HK-2 (cell line): ENCODE measurements at regions not wholly inside any gene's neighbourhood (a gene's known extent, or its start where the extent isn't known, plus 50 kb on each side); places are given as distances from the start of the nearest gene placed in this dataset.

ENCODE experiments used
- DNase-seq: peaks from one replicate; pipeline ENCODE4 v3.0.0-alpha.2; 2018; ENCODE audit not compliant: unreplicated experiment

DNA sequence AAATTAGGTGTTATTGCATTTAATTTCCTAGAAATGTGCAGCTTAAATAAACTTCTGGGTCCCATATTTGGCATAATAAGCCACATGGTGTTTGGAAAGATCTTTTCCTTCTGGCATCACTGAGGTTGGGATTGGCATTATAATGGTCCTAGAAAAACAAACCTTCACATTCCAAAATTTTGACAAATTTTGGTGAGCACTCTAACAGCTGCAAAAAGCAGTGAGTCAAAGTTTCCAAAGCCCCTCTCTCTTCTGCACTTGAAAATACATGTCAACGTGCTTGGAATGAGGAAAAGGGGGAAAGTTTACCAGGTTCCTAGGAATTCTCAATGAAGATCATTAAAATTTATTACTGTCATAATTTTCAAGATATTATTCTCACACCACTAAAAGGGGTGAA lies 77.8 kb upstream of the STK17B start:
- DNase-seq = no peak

DNA sequence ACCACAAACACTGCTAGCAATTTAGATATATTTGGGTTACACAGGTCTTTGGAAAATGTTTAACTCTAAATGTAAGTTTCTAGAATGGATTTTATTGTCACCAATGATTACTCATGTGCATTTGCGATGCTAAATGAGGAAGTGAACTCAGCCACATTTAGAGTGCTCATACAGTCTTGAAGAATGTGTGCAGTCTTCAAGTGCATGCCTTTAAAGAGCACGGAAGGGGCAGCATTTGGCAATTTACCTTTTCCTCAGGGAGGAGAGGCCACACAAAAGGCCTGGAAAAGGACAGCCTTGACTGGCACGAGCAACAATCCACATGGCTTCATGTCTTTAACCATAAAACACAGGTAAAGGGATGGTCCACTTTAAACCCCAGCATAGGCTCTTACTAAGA lies 78.5 kb upstream of the STK17B start:
- no peak for DNase-seq

DNA sequence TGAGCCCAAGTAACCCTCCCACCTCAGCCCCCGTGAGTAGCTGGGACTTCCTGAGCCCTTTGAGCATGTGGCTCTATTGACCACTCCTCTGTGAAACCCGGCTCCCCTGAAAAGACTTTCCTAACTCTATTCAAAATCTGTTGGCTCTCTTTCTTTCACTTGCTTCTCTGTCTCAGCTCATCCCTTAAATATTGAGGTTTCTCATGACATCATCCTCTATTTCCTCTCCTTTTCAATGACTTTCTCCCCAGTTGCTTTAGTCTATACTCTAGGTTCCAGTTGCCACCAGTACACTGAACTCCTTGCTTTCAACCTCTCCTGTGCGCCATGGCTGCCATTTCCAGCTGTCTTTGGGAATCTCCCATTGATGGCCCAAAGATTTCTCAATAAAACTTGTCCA lies 79.8 kb upstream of the STK17B start:
- no peak for DNase-seq

DNA sequence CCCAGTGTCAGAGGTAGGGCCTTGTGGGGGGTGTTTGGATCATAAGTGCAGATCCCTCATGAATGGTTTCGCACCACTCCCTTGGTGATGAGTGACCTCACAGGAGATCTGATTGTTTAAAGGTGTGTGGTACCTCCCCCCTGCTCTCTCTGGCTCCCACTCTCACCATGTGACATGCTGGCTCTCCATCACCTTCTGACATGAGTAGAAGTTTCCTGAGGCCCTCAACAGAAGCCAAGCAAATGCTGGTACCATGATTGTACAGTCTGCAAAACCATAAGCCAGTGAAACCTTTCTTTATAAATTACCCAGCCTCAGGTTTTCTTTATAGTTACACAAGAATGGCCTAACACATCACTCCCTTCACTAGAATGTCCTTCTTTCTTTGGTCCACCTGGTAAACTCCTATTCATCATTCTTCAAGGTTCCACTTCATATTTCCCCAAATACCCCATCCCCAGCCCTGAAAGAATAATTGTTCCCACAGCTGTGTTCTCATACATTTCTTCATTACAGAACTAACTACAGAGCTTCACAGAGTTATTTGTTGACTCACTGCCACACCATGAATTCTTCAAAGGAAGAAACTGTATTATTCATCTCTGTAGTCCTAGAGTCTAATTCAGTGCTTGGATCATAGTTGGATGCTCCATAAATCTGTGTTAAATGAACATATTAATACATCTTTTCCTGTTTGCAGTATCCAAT lies 81.2 kb upstream of the STK17B start:
- no peak for DNase-seq

DNA sequence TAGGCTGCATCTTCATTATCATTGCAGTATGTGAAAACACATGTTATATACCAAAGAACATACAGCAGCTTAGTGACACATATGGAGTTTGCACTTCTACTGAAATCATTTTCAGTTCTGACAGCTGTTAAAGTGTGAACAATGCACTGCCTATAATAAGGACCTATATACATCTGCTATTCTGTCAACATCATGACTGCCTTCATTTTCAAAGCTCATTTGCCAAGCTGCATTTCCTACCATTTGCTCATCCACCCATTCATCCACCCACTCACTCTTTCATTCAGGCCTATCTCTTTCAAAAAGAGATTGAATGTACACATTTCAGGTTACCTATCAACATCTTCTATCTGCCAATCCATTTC lies 81.7 kb upstream of the STK17B start:
- DNase-seq = no peak

DNA sequence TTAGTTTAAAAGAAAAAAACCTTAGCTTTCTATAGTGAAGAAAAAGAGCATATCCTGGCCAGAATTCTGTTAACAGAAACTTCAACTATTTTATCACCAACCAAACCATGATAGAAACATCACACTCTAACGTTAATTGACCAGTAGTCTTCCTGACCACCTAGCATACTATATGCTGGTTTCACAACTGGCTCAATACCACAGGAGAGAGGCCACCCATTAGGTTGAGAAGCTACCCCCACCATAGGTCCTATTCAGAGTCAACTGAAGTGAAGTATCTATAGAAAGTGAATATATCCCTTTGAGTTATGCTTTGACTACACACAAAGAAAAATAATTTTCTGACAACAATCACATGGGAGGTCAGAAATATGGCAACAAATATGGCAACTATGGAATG lies 85.2 kb upstream of the STK17B start:
- no peak for DNase-seq

DNA sequence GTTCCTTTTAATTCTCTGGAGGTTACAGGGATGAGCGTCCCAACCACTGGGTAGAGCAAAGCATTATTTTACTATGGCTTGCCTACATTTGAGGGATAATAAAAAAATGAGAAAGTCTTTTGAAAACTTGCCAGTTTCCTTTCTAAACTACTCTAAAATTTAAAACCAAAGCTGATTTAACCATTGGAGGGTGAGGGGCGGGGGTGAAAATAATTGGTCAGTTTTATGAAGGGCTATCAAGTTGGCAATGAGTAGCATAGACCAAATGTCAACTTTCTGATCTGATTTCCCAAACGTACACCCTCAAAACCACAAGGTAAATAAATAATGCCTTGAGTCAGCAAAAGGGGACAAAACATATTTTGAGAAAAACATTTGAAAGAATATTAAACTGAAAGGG lies 85.7 kb upstream of the STK17B start:
- DNase-seq = no peak

DNA sequence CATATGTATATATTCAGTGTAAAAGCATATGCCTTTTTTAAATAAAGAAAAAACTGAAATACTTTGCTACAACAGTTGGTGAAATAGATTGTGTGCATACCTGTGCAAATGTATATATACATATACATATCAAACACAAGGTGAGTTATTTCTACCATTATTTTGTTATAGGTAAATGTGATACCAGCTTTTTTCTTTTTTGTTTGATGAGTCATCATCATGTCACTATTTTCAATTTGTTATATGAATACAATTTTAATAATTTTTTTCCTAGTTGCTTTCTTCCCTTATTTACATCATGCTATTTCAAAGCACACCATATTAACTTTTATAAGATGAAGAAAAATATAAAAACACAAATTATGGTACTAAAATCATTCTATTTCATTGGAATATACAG lies 87.0 kb upstream of the STK17B start:
- no peak for DNase-seq

DNA sequence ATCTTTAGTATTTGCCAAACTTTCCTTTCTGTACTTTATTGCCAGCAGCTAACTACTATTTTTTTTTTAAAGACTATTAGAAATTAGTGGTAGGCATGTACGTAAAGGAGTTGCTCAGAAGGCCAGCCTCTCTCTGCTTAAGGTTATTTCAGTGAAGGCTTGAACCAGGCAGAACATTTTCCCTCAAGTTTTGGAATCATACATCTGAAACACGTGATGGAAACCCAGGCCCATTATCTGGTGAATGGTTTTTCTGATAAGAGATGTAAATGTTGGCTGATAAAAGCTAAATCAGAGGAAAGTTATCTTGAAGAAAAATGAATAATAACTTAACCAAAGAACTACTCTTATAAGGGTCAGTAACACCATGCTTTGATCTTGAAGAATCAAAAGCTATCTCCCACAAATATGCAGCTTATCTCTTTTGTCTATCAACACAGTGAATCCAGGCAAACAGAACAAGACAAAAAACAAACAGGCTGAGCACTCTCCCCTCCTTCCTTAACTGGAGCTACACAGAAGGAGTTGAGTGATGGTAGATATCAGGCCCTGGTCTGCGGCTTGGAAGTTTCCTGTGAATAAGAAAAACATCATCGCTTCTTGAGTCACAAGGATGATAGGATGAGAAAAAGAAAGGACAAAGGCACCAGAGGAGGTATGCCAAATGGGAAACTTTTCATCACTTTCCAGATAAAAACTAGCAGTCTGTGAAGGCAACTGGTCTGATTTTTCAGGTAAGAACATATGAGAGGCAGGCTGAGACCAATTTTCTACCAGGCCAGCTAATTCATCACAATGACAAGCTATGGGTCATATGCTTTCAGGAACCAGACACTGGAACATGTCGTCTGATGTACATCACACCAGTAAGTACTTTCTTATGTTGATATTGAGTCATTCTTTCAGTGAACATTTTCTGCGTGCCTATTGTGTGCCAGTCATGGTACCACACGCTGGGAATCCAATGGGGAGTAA lies 88.4 kb upstream of the STK17B start:
- no peak for DNase-seq

DNA sequence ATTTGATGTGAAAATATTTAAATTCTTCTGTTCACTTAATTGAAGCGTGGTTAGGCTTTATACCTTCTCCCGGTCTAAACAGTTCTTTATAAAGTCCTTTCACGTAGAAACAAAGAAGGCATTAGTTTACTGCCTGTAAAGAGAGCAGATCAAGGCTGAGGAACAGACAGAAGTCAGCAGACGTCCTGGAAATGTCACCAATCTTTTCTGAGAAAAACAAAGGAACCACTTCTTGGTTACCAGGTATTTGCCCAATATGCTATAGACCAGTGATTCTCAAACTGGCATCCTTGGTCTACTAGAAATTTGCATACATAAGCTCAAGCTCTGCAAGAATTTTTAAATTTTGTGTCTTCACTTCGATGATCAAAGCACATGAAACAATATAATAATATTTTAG lies 89.2 kb upstream of the STK17B start:
- no peak for DNase-seq

DNA sequence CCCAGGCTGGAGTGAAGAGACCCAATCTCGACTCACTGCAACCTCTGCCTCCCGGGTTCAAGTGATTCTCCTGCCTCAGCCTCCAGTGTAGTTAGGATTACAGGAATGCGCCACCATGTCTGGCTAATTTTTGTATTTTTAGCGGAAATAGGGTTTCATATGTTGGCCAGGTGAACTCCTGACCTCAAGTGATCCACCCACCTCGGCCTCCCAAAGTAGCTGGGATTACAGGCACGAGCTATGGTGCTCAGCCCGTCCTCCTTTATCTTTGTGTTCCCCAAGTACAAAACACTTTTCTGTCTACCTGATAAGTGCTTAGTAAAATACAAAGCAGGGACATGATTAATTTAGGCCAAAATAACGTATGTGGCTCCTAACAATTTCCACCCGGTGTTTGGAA lies 91.2 kb upstream of the STK17B start:
- no peak for DNase-seq

DNA sequence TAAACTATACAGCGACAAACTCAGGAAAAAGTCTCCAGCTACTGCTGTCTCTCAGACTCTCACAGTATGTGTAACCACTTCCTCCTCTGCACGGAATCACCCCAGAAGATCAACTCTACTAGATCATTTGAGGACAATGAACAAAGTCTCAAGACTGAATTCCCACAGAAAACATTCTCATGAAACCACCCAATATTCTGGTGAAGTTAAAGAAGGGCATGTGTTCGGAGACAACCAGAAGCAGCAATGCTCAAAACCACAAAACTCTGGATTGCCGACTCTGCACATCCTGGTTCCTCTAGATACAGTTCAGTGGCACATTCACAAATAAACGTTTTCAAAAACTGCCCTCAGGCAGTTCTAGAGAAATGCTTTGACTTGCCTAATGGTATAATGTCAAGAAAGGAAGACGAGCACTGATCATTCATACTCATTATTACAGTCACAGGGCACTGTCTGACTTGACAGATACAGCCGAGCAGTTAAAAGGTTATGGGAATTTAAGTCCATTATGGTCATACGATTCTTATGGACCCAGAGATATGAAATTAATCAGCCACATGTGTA lies 91.9 kb upstream of the STK17B start:
- no peak for DNase-seq

DNA sequence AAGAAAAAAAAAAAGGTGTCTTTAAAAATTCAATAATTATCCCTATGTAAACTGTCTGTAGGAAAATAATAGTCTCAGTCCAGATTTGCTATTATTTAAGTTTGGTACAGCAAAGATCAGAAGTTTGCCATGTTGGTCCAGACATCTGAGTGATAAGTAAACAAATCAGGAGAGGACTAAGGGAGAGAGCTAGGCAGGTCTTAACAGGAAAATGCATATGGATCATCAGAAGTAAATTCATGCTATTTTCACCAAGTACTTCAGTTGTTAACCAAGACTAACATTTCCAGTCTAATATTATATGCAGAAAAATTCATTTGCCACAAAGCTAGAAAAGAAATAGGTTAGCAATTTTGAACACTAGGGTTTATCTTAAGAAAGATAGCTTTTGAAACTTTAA lies 95.0 kb upstream of the STK17B start:
- no peak for DNase-seq

DNA sequence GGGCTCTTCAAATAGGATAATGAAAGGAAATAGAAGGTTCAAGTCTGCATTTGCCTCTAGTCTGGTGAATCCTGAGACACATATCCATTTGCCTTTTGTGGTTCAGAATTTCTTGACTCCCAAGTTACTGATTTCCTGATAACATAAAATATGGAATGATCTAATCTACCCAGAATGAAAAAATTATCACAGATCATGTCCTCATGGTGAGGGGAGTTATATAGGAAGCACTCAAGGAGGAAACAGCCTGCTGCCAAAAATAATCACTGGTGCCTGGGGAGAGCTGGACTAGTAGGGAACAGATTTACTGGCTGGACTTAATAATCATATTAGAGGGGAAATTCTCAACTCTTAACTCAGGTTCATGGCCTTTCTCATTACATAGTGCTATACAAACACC lies 95.5 kb upstream of the STK17B start:
- DNase-seq = no peak

DNA sequence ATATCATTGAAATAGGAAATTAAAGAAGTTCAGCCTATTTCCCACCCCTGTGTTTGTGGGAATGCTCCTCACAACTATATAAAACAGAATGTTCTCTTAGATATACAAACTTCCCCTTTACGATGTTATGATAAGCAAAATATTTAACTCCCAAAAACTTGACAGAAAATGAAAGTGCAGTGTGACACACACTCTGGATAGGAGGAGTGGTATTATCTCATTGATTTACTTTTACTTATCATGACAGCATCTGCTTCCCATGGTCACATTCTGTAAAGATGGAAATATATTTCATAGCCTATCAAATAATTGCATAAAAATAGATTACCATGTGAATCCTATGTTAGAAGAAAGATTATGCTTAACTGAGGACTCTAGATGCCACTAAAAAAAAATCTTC lies 96.6 kb upstream of the STK17B start:
- no peak for DNase-seq

DNA sequence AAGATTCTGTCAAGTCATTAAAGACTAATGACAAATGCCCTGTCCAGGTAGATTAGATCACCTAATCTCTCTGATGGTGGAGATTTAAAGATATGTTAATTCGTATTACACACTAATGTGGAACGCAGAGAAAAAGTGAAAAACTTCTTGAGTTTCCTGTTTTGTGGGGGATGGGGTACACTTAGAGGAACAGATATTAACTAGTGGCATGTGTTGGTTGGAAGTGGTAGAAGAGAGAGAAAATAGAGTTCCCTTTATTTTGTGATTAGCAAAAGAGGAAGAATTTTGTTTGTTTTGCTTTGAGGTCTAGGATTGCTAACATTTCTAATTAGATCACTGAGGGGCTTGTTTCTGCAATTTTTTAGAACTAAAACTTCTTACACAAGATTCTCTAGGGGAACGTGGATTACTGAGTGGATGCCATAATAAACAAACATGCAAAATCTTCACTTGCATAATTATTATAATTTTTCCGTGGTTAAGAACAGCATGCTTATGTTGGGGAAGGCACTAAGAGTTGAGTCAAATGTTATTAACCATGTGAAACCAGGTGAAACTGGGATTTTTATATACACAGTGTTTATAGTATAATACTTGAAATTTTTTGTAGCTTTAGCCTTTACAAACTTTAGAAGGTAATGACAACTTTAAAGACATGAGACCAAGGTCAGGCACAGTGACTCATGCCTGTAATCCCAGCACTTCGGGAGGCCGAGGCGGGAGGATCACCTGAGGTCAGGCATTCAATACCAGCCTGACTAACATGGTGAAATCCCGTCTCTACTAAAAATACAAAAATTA lies 97.4 kb upstream of the STK17B start:
- DNase-seq = no peak

DNA sequence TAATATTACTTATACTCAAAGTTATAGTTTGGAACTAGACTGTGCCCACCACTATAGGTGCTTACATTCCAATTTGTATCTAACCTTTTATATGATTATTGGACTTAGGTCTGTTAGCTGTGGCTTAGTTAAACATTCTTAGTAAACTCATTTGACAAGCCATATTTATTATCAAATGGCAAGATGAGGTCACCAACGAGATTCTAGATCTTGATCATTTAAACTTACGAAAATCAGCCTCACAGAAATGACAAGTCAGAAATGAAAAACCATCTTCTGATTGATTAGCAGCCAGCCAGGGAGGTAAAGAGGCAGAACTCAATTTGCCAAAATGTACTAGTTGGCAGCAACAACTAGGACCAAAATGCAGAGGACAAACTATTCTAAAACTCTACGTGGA lies 100.4 kb upstream of the STK17B start:
- DNase-seq = no peak

DNA sequence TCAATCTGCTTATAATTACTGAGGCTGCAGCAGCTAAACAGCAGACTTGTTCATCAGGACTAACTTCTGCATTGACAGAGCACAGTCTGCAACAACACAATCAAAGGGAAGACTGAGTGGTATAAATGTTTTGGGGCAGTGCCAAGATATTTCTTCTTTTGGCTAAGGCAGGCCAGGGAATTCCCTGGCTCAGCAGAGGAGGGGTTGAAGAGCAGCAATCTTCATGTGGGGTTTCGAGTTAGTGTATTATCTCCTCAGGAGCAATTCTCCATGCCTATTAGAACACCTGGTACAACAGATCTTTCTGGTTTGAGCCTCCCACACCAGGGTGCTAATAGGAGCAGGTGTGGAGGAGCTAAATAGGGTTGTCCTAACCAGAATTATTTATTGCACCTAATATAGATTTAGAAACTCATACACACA lies 103.0 kb upstream of the STK17B start:
- DNase-seq = no peak

DNA sequence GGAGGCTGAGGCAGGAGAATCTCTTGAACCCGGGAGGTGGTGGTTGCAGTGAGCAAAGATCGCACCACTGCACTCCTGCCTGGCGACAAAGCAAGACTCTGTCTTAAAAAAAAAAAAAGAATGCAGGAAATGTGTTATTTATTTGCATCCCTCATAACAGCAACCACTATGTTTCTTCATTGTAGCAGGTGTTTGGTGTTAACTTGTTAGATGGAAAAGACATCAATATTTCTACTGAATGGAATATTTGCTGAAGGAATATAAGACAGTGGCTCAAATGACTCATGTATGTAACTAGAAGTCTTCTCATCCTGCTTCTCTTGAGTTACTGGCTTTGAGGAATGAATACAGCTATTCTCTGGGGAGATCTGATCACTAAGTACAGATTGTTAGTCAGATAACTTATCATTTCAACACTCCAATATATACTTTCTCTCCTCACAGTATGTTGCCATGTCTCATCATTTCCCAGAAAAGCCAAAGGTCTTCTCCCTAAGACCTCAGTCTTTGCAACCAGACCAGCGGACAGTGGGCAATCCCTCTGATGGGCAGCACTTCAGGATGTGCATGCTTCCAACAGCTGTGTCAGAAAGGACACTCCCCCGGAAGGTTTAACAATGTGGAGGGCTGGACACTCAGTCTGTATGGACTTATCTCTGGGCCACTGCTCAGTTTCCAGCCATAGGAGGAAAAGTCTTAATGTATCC lies 104.4 kb upstream of the STK17B start:
- DNase-seq = no peak

DNA sequence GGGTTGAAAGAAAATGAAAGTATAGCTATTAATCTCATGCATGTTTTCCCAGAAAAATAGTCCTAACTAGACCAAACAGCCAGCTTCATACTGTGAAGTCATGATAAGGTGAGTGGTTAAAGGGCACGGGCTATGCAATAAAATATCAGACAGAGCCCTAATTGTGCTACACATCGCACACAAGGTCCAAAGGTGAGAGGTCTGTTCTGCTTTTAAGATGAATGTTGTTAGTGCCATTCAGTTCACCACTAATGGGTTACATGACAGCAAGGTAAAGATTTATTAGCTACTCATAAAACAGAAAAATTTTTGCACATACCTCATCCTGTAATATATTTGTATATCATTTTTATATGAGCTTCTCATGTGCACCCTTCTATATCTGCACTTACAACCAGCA lies 105.0 kb upstream of the STK17B start:
- DNase-seq = no peak

DNA sequence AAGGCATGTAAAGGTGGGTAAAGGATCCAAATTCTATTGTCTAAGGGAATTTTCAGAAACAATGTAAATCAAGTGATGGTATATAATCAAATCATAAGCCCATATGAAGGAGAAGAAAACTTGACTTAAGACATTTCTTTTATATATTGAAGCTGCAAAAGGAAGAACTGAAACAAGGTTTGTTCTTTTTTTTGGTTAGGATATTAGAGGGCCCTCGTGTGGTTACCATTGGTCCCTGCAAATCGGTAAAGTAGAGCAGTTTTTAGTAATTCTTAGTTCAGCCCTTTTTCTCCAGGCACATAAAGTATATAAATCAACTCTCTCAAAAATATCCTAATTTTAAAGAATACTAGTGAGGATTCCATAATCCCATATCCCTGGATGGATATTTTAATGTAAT lies 105.6 kb upstream of the STK17B start:
- no peak for DNase-seq

DNA sequence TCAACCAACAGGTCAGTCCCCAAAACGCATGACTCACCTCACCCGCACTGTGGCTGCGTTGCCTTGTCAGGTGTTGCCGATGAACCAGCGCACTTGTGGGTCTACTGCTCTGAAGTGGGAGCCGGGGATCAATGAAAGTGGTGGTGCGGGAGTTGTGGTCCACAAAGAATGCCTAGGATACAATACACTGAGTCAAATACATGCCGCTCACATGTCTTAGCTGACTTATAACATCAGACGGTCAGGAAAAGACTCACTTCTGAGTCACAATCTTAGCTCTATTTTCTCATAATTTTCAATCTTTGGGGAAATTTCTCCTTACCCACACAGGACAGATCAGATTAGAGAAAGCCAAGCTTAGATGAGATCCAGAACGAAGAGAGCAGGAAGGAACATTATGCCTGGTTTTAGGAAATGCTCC lies 107.1 kb upstream of the STK17B start:
- DNase-seq = peak; percentile 31
